Nephron progenitor cell (in vitro differentiated cells): ENCODE measurements at regions not wholly inside any gene's neighbourhood (a gene's known extent, or its start where the extent isn't known, plus 50 kb on each side); places are given as distances from the start of the nearest gene placed in this dataset.

ENCODE experiments used
- DNase-seq: peaks from one replicate; pipeline ENCODE4 v3.0.0; 2021
- H3K27ac Mint-ChIP-seq: 2 replicates; pipeline ENCODE4 v1.8.0; 2021; ENCODE audit warnings: mild to moderate bottlenecking, moderate library complexity, mixed read lengths
- H3K27me3 Mint-ChIP-seq: 2 replicates; pipeline ENCODE4 v1.8.0; 2021; ENCODE audit warnings: mild to moderate bottlenecking, low read depth, mixed read lengths; ENCODE audit not compliant: poor library complexity
- H3K36me3 Mint-ChIP-seq: 2 replicates; pipeline ENCODE4 v1.8.0; 2021; ENCODE audit warnings: low read depth, mixed read lengths
- H3K4me1 Mint-ChIP-seq: 2 replicates; pipeline ENCODE4 v1.8.0; 2021; ENCODE audit warnings: mixed read lengths
- H3K4me3 Mint-ChIP-seq: 2 replicates; pipeline ENCODE4 v1.8.0; 2021; ENCODE audit warnings: mild to moderate bottlenecking, moderate library complexity, mixed read lengths
- H3K9me3 Mint-ChIP-seq: 2 replicates; pipeline ENCODE4 v1.8.0; 2021; ENCODE audit warnings: mild to moderate bottlenecking, moderate library complexity, mixed read lengths
- CTCF ChIP-seq: fragments of 200-600 bp; sonication (generic); IDR thresholded peaks from 2 replicates; pipeline ENCODE4 v1.5.0; 2021; ENCODE audit warnings: antibody characterized with exemption

GRCh38 chr6:131366223-131366622 lies 206.8 kb upstream of the ARG1 start:
- DNase-seq: no peak
- H3K27ac Mint-ChIP-seq: no peak overlapping the region

GRCh38 chr6:131367206-131367873 lies 205.7 kb upstream of the ARG1 start:
- H3K4me3 Mint-ChIP-seq: no peak overlapping the region
- peaks cover 3% of the 10 kb centered on the region for H3K27me3 Mint-ChIP-seq
- H3K27ac Mint-ChIP-seq: no peak overlapping the region
- DNase-seq: no peak
- peaks cover 11% of the 10 kb centered on the region for H3K4me1 Mint-ChIP-seq
- no peak for TF ChIP-seq CTCF
- peaks cover 9% of the 10 kb centered on the region for H3K36me3 Mint-ChIP-seq
- H3K9me3 Mint-ChIP-seq: peaks cover 23% of the 10 kb centered on the region

More at GRCh38 chr6:131366223-131366622, 206.8 kb upstream of the ARG1 start:
- Mint-ChIP-seq H3K4me1 (peaks cover 5% of the 10 kb centered on the region), H3K4me3 (no peak overlapping the region), H3K27me3 (peaks cover 3% of the 10 kb centered on the region), H3K36me3 (peaks cover 9% of the 10 kb centered on the region), H3K9me3 (peaks cover 23% of the 10 kb centered on the region)
- no peak for TF ChIP-seq CTCF

- TF ChIP-seq CTCF: no peak
- no peak overlapping the region for H3K4me3 Mint-ChIP-seq
- H3K27ac Mint-ChIP-seq: no peak overlapping the region
- H3K9me3 Mint-ChIP-seq: peaks cover 23% of the 10 kb centered on the region
- DNase-seq: no peak
- peaks cover 9% of the 10 kb centered on the region for H3K36me3 Mint-ChIP-seq
- H3K27me3 Mint-ChIP-seq: peaks cover 3% of the 10 kb centered on the region
- H3K4me1 Mint-ChIP-seq: peaks cover 21% of the 10 kb centered on the region
Measured at GRCh38 chr6:131368198-131368911, 204.7 kb upstream of the ARG1 start.

GRCh38 chr6:131372535-131372934 lies 200.5 kb upstream of the ARG1 start:
- Mint-ChIP-seq H3K4me1 (peaks cover 21% of the 10 kb centered on the region), H3K27ac (peak overlapping the region; percentile 64), H3K4me3 (peak overlapping the region; percentile 24), H3K9me3 (peaks cover 23% of the 10 kb centered on the region), H3K36me3 (peaks cover 9% of the 10 kb centered on the region), H3K27me3 (no peaks in the 10 kb centered on the region)
- DNase-seq: no peak
- TF ChIP-seq CTCF: no peak

- peaks cover 30% of the 10 kb centered on the region for H3K4me1 Mint-ChIP-seq
- DNase-seq: no peak
- no peak for TF ChIP-seq CTCF
- H3K27ac Mint-ChIP-seq: peak overlapping the region; percentile 72
- H3K27me3 Mint-ChIP-seq: peaks cover 3% of the 10 kb centered on the region
- H3K36me3 Mint-ChIP-seq: peaks cover 7% of the 10 kb centered on the region
- no peak overlapping the region for H3K4me3 Mint-ChIP-seq
- H3K9me3 Mint-ChIP-seq: peaks cover 13% of the 10 kb centered on the region
Measured at GRCh38 chr6:131377112-131377705, 195.8 kb upstream of the ARG1 start.
